ENCODE measurements at regions not wholly inside any gene's neighbourhood (a gene's known extent, or its start where the extent isn't known, plus 50 kb on each side); places are given as distances from the start of the nearest gene placed in this dataset.
"Not testable (repeated sequence)": the region's sequence is repeated elsewhere in the genome, so short reads cannot be mapped to it uniquely, and the experiment has no call there.

DNA sequence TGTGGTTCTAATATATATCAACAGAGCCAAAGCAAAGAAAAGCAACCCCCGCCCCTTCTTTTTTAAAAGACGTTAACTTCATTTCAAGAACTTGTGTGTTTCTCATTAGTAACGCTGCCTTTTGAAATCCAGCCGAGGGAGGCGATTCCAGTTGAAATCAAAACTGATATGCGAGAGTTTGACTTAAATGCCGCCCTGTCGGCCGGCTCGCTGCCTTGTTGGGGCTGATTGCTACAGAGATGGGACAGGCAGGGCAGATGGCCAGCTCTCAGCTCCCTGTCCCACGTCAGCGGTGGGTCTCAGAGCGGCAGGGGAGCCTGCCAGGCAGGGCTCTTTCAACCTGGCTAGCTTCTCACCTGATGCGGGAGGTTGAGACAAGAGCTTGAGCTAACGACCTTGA is 51.9 kb upstream of the ALX4 start:
- no peak for FAIRE-seq

DNA sequence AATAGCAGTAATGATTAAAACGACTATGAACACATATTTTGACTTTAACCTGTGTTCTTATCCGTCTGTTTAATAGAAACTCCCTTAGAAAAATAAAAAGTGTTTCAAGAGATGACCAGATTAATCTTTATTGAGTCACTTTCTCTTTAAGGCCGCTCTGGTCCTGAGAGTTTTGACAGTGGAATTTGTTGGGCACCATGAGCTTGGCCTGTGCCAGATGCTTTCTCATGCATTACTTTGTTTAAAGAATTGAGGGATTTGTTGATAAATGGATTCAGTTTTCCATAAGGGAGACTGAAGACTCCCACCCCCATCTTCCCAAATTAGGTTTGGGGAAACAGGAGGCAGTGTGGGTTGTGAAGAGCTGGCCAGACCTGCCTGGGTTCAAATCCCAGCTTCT is 53.2 kb upstream of the ALX4 start:
- FAIRE-seq = no peak

DNA sequence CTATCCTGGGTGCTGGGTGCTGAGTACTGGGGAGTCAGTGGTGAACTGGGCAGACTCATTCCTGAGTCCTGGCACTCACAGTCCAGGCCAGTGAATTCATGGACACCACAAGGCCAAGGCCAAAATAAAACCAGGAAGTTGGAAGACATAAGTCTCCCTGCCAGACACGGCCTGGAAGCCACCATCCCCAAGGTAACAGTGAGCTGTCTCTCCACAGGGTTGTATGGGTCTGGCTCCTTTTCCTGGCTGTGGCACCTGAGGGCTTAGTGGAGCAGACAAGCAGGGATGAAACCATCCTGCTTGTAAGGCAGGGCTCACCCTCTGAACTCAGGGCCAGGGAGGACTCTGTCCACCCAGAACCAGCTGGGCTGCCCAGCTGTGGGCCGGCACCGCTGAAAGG is 54.7 kb upstream of the ALX4 start:
- FAIRE-seq = no peak

DNA sequence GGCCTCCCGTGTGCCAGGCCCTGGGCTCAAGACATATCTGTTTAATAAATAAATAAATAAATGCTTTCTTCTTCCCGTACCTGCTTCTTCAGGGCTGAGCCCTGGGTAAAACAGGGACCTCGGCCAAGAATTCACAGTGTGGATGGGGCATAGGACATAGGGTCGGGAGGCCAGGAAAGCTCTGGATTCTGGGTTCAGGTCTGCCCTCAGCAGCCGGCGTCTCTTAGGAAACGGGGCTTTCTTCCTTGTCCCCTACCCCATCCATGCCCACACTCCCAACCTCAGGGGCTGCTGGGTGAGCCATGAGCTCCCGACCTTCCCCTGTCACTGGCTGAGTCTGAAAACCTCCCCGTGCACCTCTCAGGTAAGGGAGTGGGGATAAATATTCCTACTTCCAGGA is 55.7 kb upstream of the ALX4 start:
- FAIRE-seq = no peak

DNA sequence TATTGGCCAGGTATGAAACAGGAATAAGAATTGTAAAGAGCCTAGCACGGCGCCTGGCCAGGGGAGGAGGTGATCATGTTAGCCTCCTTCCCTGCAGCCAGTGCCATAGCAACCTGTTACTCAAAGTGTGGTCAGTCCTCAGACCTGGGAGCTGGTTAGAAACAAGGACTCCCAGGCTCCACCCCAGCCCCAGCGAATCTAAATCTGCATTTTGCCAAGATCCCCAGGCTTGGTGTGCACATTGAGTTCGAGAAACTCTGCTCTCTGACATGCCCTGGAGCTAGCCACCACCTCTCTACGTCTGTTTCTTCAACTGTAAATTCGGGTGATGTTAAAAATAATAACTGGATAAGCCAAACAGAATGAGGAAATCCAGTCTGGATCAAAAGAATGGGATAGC is 56.1 kb upstream of the ALX4 start:
- no peak for FAIRE-seq

DNA sequence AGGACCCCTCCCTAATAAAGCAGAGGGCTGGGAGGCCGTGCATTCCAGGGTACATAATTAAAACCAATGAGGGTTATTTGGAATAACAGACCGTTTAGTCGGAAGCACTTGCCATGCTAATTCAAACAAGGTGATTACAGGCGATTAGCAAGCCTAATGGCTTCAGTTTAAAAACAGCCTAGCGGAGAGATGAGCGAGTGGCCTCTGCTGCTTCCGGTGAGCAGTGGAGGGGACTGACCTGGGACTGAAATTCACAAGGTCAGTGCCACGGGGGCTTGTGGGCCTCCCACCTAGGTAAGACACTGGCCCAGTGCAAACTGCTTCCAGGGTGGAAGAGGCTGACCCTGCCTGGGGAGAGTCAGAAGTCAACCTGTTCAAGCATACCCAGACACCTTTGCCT is 56.8 kb upstream of the ALX4 start:
- no peak for FAIRE-seq

DNA sequence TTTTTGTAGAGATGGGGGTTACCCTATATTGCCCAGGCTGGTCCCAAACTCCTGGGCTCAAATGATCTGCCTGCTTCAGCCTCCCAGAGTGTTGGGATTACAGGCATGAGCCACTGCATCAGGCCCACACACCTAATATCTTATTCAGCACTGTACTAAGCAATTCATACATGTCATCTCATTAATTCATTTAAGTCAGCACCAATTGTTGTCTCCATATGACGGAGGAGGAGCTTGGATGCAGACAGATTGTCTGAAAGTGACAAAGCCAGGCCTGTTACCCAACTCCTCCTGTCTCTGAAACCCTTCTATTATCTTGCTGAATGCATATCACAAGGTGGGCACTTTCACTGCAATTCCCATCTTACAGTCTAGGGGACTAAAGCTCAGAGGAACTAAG is 57.5 kb upstream of the ALX4 start:
- no peak for FAIRE-seq

DNA sequence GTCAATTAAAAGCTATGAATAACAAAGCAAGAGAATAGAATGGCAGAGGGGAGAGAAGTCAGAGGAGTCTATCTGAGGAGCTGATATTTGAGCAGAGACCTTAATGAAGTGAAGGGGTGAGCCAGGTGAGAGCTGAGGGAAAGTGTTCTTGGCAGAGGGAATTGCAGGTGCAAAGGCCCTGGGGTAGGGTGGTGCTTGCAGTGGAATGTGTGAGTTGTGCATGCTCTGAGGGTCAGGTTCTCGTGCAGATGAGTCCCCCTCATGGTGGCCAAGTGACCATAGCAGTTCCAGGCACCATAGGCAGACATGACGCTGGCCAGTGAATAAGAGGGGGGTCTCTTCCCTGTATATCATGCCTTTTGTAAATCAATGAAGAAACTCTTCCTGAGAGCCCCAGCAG is 58.9 kb upstream of the ALX4 start:
- no peak for FAIRE-seq

DNA sequence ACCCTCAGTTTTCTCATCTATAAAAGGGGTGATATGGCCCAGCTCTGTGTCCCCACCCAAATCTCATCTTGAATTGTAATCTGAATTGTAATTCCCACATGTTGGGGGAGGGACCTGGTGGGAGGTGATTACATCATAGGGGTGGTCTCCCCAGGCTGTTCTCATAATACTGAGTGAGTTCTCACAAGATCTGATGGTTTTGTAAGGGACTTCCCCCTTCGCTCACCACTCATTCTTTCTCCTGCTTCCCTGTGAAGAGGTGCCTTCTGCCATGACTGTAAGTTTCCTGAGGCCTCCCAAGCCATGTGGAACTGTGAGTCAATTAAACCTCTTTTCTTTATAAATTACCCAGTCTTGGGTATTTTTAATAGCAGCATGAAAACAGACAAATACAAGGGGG is 61.1 kb upstream of the ALX4 start:
- not testable (repeated sequence) for FAIRE-seq

DNA sequence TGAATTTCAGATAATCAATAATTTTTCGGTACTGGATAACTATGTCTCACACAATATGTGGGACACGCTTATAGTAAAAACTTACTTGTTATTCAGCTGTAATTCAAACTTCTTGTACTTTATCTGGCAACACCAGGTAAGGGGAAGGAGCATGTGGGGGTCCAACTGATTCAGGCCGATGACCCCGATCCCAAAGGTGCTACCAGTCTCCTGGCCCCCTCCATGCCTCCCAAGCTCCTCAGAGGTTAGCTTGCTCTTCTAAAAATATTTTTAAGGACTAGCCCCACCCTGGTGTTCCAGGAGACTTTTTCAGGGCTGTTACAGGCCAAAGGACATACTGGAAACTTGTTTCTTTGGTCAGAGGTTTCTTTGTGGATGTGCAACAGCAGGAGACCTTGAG is 61.8 kb upstream of the ALX4 start:
- FAIRE-seq = no peak

DNA sequence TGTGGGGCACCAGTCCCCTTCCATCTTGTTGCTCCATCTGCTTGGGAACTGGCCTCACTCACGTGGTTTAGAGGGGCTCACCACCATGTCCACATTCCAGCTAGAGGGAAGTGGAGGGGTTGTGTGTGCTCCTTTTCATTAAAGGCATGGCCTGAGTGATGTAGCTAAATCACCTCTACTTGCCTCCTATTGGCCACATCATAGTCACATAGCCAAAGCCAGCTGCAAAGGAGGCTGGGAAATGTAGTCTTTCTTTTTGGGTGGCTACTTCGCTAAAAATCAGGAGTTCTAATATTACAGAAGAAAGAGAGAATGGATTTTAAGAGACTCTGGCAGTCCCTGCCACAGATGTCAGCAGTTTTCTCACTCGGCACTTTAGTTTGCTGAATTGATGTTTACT is 63.0 kb upstream of the ALX4 start:
- FAIRE-seq = no peak

DNA sequence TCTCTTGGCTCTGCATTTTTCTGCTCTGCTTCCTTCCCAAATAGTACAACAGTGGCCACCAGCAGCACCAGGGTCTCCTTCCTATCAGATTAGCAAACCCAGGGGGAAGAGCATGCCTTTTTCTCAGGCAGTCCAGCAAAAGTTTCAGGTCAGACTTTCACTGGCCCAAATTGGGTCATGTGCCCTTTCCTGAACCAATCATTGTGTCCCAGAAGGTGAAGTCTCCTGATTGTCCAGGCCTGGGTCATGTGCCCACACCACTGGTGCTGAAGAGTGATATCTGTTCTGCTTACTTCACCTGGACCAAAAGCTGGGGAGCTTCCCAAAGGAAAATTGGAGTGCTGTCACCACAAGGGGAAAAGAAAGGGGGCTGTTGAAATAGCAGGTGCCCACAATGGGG is 64.1 kb upstream of the ALX4 start:
- no peak for FAIRE-seq

DNA sequence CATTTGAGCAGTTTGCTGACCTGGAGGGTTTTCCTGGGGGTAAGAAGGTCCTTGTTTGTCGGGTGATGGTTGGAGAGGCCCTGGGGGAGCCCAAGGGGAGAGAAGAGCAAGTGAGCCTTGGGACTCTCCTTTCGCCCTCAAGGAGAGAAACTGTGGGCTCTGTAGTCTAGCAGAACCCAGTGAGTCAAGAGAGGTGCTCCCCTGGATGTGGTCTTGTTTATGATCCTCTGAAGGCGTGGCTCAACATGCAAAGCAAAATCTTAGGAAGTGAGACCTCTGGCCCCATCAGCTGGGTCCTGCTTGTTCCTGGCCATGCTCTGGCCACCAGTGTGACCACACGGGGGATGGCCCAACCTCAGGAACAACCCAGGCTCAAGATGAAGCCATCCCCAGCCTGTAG is 66.5 kb upstream of the ALX4 start:
- no peak for FAIRE-seq

DNA sequence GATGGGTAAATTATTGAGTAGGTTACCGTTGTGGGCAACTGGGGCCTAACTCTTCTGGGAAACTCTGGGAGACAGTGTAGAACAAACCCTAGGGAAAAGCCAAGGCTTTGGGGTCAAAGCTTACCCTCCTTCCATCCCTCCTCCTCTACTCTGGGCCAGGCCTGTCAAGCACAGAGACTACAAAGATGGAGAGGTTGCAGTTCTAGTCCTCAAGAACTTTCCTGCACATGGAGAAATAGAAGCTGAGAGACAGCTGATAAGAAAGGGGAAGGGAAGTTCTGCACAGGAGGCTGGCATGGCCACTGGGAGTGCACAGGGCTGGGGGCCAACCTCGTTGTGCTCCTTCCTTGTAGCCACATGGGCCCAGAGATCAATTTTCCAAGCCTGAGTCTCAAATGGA is 67.2 kb upstream of the ALX4 start:
- FAIRE-seq = no peak

DNA sequence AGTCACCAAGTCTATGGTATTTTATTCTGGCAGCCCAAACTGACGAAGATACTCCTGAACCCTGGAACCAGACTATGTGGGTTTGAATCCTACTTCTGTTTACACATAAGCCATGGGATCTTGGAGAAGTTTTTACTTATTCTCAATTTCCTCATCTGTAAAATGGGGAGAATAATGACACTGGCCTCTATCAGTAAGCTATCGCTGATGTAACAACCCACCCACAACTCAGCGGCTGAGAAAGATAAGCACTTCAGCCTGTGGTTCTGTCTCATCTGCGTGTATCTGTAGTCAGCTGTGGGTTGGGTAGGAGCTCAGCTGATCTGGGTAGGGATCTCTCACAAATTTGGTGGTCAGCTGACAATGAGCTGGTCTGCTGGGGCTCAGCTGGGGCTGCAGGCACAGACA is 68.0 kb upstream of the ALX4 start:
- FAIRE-seq = no peak

DNA sequence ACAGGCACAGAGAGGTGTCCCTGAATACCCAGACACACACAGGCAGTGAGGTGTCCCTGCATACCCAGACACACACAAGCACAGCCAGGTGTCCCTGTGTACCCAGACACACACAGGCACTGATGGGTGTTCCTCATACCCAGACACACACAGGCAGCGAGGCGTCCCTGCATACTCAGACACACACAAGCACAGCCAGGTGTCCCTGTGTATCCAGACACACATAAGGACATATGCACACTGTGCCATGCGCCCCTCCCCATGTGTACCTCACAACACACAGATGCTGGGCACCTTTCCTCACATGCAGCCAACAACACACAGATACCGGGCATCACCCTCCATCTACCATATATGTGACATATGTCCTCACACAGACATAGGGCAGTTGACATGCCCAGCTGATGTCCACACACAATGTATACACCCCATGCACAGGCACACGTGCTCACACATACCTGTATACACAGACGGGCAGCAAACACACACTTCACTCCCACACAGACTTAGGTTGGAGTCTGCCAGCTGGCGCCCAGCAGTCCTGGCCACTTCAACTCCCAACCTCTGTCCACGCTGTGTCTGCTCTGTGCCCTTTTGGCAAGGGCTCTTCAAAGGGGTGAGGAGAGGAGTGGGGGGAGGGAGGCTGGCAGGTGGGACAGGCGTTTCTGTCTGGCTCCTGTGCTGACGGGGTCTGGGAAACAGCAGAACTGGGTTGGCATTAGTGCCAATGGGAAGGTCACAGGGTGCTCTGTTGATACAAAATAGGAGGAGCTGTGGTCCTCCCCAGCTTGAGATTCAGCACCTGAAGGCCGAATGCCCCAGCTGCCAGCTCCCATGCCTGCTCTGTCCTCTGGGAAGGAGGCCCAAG is 69.4 kb upstream of the ALX4 start:
- no peak for FAIRE-seq

DNA sequence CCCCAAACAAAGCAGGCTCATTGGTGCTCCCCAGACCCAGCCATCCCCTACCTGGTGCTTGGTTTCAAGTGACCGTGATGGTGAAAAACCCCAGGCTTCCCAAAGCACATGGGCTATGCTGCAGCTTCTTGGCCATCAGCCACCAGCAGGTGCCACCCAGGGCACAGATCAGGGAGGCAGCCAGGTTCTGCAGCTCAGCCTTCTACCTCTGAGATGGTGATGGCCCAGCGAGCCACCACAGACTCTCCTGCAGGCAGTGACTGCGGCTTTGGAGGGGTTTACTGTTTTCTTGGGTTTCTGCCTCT is 70.0 kb upstream of the ALX4 start:
- FAIRE-seq = no peak

DNA sequence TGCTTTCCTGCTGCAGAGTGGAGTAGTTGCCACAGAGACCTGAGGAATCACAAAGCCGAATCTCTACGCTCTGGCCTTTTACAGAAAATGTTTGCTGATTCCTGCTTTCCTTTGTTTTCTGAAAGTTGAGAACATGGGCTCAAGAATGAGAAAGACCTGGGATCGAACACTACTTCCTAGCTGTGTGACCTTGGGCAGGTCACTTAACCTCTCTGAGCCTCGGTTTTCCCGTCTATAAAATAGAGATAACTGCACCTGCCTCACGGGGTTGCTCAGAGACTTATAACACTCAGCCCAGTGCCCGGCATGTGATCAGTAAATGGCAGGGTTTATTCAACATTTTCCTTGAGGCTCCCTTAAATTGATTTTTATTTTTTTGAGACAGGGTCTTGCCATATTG is 70.9 kb upstream of the ALX4 start:
- no peak for FAIRE-seq

DNA sequence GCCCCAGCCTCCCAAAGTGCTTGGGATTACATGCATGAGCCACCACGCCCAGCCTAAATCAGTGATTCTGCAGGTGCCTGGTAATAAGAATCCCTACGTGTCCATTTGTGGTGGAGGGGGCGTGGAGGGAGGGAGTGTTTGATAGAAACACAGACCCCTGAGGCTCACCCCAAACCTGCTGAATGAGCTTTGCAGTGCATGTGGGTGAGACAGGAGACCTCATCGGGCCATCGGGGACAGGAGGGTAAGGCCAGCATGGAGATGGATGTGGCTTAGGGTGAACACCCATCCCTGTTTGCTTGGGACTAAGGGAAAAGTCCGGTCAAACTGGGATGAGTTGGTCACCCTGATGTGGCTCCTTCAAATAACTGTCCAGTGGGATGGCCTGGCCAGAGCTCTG is 71.3 kb upstream of the ALX4 start:
- no peak for FAIRE-seq

DNA sequence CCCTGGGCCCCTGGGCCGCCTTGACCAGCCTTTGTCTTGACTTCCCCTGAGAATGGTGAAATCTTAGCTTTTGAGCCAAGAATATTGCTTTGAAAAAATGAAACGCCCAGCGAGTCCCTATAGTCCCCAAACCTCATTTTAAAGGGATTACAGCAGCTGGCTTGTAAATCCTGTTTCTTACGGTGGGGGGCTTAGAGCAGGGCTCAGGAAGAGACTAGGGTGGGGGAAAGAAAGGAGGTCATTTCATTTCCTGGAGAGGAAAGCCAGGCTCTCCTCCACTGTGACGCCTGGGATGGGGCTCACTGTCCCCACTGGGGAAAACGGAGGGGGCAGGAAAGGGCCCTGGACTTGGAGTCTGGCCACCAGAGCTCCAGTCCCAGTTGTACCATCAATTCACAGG is 72.2 kb upstream of the ALX4 start:
- no peak for FAIRE-seq

DNA sequence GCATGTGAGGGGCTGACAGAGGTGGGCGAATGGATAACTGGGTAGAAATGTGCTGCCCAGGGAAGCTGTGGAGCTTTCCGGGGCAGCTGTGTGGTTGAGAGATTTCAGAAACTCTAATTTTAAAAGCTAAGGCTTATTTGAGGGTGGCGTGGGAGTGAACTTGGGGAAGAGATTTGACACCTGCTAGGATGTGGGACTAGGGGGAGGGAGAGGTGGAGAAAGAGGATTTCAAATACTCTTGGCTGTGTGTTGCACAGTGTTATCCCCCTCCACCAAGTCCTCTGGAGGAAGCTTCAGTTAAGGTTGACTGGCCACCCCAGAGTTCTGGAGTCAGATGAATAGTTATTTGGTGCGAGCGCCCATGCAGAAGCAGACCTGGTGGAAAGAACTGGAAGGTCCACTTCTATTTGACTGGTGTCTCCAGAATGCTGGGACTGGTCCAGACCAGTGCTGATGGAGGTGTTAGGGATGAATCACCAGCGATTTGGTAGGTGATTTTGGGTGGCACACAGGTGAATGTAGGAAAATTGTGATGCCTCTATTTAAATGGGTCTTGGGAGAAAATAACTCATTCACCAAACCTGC is 72.8 kb upstream of the ALX4 start:
- no peak for FAIRE-seq

DNA sequence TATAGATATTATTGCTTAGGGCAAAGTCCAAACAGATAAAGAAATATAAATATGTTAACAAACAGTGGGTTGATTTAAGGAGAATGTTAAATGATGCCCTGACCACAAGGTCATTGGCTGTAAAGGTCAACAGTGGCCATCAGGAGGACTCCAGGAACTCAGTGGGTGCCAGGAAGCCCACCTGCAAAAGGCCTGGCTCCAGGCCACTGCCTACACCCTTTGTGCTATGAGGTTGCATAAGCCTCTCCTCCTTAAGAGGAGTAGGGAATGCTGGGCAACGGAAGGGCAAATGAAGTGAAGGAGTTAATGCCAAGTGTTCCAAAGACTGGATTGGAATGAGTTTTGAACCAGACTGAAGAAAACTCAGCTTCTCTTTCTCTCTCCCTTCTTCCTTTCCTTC is 73.3 kb upstream of the ALX4 start:
- FAIRE-seq = no peak

DNA sequence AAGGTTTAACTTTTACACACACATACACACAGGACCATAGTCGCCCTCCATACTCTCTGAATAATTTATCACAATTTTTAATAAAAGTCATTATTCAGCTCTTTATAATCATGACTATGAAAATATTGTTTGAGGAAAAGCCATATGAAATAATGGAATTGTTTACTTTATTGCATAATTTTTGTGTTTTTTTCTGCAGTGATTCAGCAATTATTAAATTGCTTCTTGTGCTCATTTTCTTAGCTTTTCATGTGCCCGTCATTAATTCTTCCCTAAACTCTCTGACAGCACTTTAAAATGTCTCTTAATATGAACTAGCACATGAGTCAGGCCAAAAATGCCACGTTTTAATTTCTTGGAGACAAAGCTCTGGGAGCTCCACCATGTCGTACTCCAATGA is 77.5 kb upstream of the ALX4 start:
- FAIRE-seq = no peak

DNA sequence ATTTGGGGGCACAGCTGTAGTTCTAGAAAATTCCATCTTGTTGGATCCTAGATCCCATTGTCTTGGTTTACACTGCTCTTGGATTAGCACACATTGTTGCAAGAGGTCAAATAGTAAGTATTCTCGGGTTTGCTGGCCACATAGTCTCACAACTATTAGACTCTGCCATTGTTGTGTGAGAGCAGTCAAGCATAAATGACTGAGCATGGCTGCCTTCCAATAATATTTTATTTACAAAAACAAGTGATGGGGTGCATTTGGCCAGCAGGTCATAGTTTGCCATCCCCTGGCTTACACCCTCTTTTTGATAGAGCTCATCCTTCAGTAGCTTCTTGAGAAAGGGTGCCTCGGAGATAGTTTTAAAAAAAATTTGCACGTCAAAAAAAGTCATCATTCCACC is 77.9 kb upstream of the ALX4 start:
- no peak for FAIRE-seq

Data from TTC549 (cell line).